ENCODE measurements at regions not wholly inside any gene's neighbourhood (a gene's known extent, or its start where the extent isn't known, plus 50 kb on each side); places are given as distances from the start of the nearest gene placed in this dataset.

DNA sequence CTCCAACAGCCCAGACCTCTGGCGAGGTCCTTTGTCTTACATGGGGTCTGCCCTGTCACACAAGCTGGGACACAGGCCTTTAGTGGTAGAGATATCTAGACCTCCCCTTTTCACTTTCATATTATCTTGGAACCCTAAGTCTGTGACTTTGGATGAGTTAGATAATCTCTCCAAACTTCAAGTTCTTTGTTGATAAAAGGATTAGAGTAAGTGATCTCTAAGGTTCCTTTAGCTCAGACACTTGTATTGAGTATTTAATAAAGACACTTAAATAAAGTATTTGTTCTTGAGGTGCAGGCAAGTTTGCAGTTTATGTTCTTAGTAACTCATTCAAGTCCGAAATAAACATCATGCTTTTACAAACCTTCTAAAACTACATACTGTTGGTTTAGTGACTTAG, 459.6 kb downstream of the SHQ1 start:
- Histone ChIP-seq H2BK20ac (ENCODE audit: low read depth, low read length, poor library complexity, severe bottlenecking) (no peak overlapping the region), H4K5ac (ENCODE audit: insufficient read length, low read depth, low read length) (no peak overlapping the region), H2BK12ac (ENCODE audit: insufficient read length, low read depth, low read length) (no peak overlapping the region), H3K14ac (ENCODE audit: insufficient read depth, low read length) (no peak overlapping the region), H2BK5ac (ENCODE audit: insufficient read length, low read length) (no peak overlapping the region), H3K4ac (ENCODE audit: low read depth, low read length) (no peak overlapping the region), H4K91ac (ENCODE audit: insufficient read length, low read depth, low read length) (no peak overlapping the region), H3K9ac (ENCODE audit: extremely low read depth, insufficient read length, low read length) (no peak overlapping the region), H4K20me1 (ENCODE audit: control insufficient read depth, insufficient read depth, insufficient read length) (no peaks in the 10 kb centered on the region), H3K56ac (ENCODE audit: insufficient read length, low read depth, low read length) (no peak overlapping the region), H3K4me2 (ENCODE audit: insufficient read depth, insufficient read length, low read length) (no peak overlapping the region), H3K27me3 (ENCODE audit: insufficient read depth, low read length) (no peaks in the 10 kb centered on the region), H2BK15ac (ENCODE audit: low read depth, low read length) (no peak overlapping the region), H3K27ac (ENCODE audit: insufficient read length, low read depth, low read length) (no peak overlapping the region), H3K23me2 (ENCODE audit: insufficient read length, low read depth, low read length, poor library complexity, severe bottlenecking) (no peaks in the 10 kb centered on the region), H3K18ac (ENCODE audit: insufficient read length, low read depth, low read length) (no peak overlapping the region), H3K9me3 (ENCODE audit: control insufficient read depth, low read depth, low read length) (no peaks in the 10 kb centered on the region), H3T11ph (ENCODE audit: low read length) (no peak overlapping the region), H3K79me1 (ENCODE audit: insufficient read depth, low read depth, low read length, poor library complexity, severe bottlenecking) (peaks cover 3% of the 10 kb centered on the region), H3K23ac (ENCODE audit: insufficient read length, low read depth, low read length) (no peak overlapping the region), H2AFZ (ENCODE audit: low read length) (no peak overlapping the region), H3K79me2 (ENCODE audit: insufficient read depth, low read length) (peaks cover 52% of the 10 kb centered on the region; the same call in 1 of the 2 replicates), H4K8ac (replicated peaks; ENCODE audit: insufficient read length, low read depth, low read length) (no peak overlapping the region), H2BK120ac (ENCODE audit: low read depth, low read length, poor library complexity, severe bottlenecking) (no peak overlapping the region), H3K4me1 (ENCODE audit: insufficient read depth, low read length) (peaks cover 31% of the 10 kb centered on the region; the same call in 1 of the 2 replicates), H2AK5ac (ENCODE audit: insufficient read length, low read length) (no peak overlapping the region)
- TF ChIP-seq, protein P1, sequence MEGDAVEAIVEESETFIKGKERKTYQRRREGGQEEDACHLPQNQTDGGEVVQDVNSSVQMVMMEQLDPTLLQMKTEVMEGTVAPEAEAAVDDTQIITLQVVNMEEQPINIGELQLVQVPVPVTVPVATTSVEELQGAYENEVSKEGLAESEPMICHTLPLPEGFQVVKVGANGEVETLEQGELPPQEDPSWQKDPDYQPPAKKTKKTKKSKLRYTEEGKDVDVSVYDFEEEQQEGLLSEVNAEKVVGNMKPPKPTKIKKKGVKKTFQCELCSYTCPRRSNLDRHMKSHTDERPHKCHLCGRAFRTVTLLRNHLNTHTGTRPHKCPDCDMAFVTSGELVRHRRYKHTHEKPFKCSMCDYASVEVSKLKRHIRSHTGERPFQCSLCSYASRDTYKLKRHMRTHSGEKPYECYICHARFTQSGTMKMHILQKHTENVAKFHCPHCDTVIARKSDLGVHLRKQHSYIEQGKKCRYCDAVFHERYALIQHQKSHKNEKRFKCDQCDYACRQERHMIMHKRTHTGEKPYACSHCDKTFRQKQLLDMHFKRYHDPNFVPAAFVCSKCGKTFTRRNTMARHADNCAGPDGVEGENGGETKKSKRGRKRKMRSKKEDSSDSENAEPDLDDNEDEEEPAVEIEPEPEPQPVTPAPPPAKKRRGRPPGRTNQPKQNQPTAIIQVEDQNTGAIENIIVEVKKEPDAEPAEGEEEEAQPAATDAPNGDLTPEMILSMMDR (conservative IDR thresholded peaks at IDR 0.05), result no peak
- peak overlapping the region in 1 of 3 experiments; percentile 42; a peak in 1 of 7 replicates for H3K27ac Mint-ChIP-seq
- H3K27me3 Mint-ChIP-seq (ENCODE audit: low read depth), result no peaks in the 10 kb centered on the region
- no CpG with 5 or more reads among the region's 2 CpGs for WGBS (ENCODE audit: extremely low coverage, insufficient read length, low lambda C conversion rate)
- no peaks in the 10 kb centered on the region for H3K9me3 Mint-ChIP-seq
- H3K36me3 Mint-ChIP-seq (ENCODE audit: insufficient read depth in 1 of 3, low read depth in 3 of 3), result no peaks in the 10 kb centered on the region
- H3K4me1 Mint-ChIP-seq, result peaks cover 52 to 53% of the 10 kb centered on the region in 2 experiments
- no peak for DNase-seq
- H3K4me3 Mint-ChIP-seq, result no peak overlapping the region

All from H9 (cell line).